Neuronal stem cell (in vitro differentiated cells): ENCODE measurements at regions not wholly inside any gene's neighbourhood (a gene's known extent, or its start where the extent isn't known, plus 50 kb on each side); places are given as distances from the start of the nearest gene placed in this dataset.

Source experiments
- DNase-seq: peaks from one replicate; pipeline ENCODE4 v3.0.0-alpha.2; 2013; ENCODE audit warnings: low spot score
- H2AFZ ChIP-seq: one replicate; pipeline ENCODE4 v1.6.1; 2013; ENCODE audit warnings: mild to moderate bottlenecking, low read length, inconsistent platforms
- H2AK5ac ChIP-seq: 2 replicates; pipeline ENCODE4 v1.6.1; 2013; ENCODE audit warnings: low read depth, mild to moderate bottlenecking, inconsistent platforms, low read length, moderate library complexity, mixed read lengths
- H2BK120ac ChIP-seq: 2 replicates; pipeline ENCODE4 v1.6.1; 2013; ENCODE audit warnings: low read depth, mild to moderate bottlenecking, inconsistent platforms, low read length, moderate library complexity, mixed read lengths
- H2BK12ac ChIP-seq: one replicate; pipeline ENCODE4 v1.6.1; 2013; ENCODE audit warnings: low read length, inconsistent platforms
- H2BK15ac ChIP-seq: 2 replicates; pipeline ENCODE4 v1.6.1; 2013; ENCODE audit warnings: mild to moderate bottlenecking, low read length, inconsistent platforms, mixed read lengths
- H2BK5ac ChIP-seq: one replicate; pipeline ENCODE4 v1.6.1; 2013; ENCODE audit warnings: inconsistent platforms, mild to moderate bottlenecking, low read length, moderate library complexity
- H3K14ac ChIP-seq: one replicate; pipeline ENCODE4 v1.6.1; 2013; ENCODE audit warnings: low read length, inconsistent platforms
- H3K18ac ChIP-seq: 2 replicates; pipeline ENCODE4 v1.6.1; 2013; ENCODE audit warnings: low read length, inconsistent platforms
- H3K23ac ChIP-seq: 2 replicates; pipeline ENCODE4 v1.6.1; 2013; ENCODE audit warnings: low read depth, mild to moderate bottlenecking, mixed read lengths, low read length, inconsistent platforms; ENCODE audit not compliant: poor library complexity
- H3K27ac ChIP-seq: replicated peaks from 3 replicates; pipeline ENCODE4 v1.5.1; 2013; ENCODE audit warnings: low read length, inconsistent platforms
- H3K27me3 ChIP-seq, 3 experiments: 2 replicates each; pipeline ENCODE4 v1.6.1; 2013; ENCODE audit warnings: low read length in 3 of 3, mild to moderate bottlenecking in 2 of 3, inconsistent platforms in 1 of 3, low read depth in 1 of 3, mixed read lengths in 1 of 3, moderate library complexity in 1 of 3; ENCODE audit not compliant: control insufficient read depth in 3 of 3, insufficient read depth in 3 of 3
- H3K36me3 ChIP-seq, 2 donors: replicated peaks in 1 of 2; 2 replicates each; pipeline ENCODE4 v1.6.1; 2013; ENCODE audit warnings: low read length in 2 of 2; ENCODE audit not compliant: control insufficient read depth in 2 of 2, insufficient read depth in 2 of 2
- H3K4ac ChIP-seq: 2 replicates; pipeline ENCODE4 v1.6.1; 2013; ENCODE audit warnings: inconsistent platforms, mild to moderate bottlenecking, low read length, moderate library complexity
- H3K4me1 ChIP-seq, 2 donors: 1 replicate in 1 of 2; 2 replicates in 1 of 2; pipeline ENCODE4 v1.6.1; 2013; ENCODE audit warnings: low read length in 2 of 2, low read depth in 1 of 2; ENCODE audit not compliant: control insufficient read depth in 2 of 2, insufficient read depth in 1 of 2
- H3K4me2 ChIP-seq: one replicate; pipeline ENCODE4 v1.6.1; 2013; ENCODE audit warnings: mild to moderate bottlenecking, low read length, inconsistent platforms; ENCODE audit not compliant: insufficient read depth, poor library complexity, severe bottlenecking
- H3K4me3 ChIP-seq, 2 donors: 2 replicates each; pipeline ENCODE4 v1.5.1; 2013; ENCODE audit warnings: low read length in 2 of 2, mild to moderate bottlenecking in 2 of 2, inconsistent platforms in 1 of 2, moderate library complexity in 1 of 2
- H3K79me1 ChIP-seq: one replicate; pipeline ENCODE4 v1.6.1; 2013; ENCODE audit warnings: low read depth, mild to moderate bottlenecking, inconsistent platforms, low read length, moderate library complexity
- H3K9ac ChIP-seq: one replicate; pipeline ENCODE4 v1.6.1; 2013; ENCODE audit warnings: mild to moderate bottlenecking, low read depth, low read length, inconsistent platforms; ENCODE audit not compliant: poor library complexity
- H3K9me3 ChIP-seq, 2 donors: replicated peaks in 1 of 2; 2 replicates each; pipeline versions ENCODE3 to v1.6.1; 2013; ENCODE audit warnings: low read length in 2 of 2, mild to moderate bottlenecking in 2 of 2, inconsistent platforms in 1 of 2, low read depth in 1 of 2, mixed read lengths in 1 of 2, moderate library complexity in 1 of 2; ENCODE audit not compliant: control insufficient read depth in 2 of 2, insufficient read depth in 1 of 2
- H4K8ac ChIP-seq: one replicate; pipeline ENCODE4 v1.6.1; 2013; ENCODE audit warnings: low read depth, mild to moderate bottlenecking, inconsistent platforms, low read length, moderate library complexity
- H4K91ac ChIP-seq: one replicate; pipeline ENCODE4 v1.6.1; 2013; ENCODE audit warnings: low read length, low read depth, mild to moderate bottlenecking, inconsistent platforms; ENCODE audit not compliant: poor library complexity
- whole genome bisulfite sequencing, 2 donors: extraction: QIAGEN DNeasy Blood & Tissue Kit; methylation state at CpG; one replicate each; pipeline ENCODE4 v1.1.7; 2013; ENCODE audit warnings: missing lambda C conversion rate in 2 of 2, mixed read lengths in 1 of 2; ENCODE audit not compliant: insufficient read length in 2 of 2, insufficient replicate concordance in 1 of 2; ENCODE audit errors: extremely low coverage in 2 of 2; 5-methylcytosine and 5-hydroxymethylcytosine counted together

DNA sequence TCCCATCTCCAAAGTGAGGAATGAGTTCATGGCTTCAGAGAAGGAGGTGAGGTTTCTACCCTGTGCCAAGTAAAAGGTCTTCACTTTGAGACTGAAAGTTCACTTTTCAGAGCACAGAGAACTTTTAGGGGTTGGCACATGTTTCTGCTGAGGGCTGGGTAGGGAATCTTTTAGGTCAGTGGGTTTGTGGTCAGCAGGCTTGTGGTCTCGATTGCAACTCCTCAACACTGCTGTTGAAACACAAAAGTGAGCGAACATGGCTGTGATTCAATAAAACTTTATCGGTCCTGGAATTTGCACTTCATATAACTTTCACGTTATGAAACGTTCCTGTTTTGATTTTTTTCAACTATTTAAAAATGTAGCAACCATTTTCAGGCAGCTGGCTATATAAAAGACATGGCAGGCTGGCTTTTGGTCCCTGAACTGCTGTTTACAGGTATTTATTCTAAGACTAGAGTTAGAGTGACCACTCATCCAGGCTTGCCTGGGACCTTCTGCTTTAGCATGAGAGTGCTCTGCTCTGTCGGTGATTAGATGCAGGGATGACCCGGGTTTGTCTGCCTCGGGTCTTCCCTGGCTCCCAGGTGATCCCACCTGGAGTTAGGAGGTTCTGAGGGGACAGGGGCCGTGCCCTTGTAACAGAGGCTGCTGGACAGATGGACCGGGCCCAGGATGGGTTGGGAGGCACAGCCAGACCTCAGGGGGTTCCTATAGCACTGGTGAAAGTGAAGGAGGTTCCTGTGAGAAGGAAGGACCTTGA is 62.7 kb upstream of the TAF1B start:
- Histone ChIP-seq H3K4ac (no peak overlapping the region), H2AK5ac (no peak overlapping the region), H4K91ac (no peak overlapping the region), H2BK120ac (no peak overlapping the region), H3K27ac (no peak overlapping the region), H2BK15ac (no peak overlapping the region), H3K9ac (no peak overlapping the region), H3K18ac (no peak overlapping the region), H3K4me1 (peaks cover 0 to 5% of the 10 kb centered on the region in 2 donors), H3K14ac (no peak overlapping the region), H2AFZ (no peak overlapping the region), H3K23ac (no peak overlapping the region), H4K8ac (no peak overlapping the region), H3K79me1 (no peaks in the 10 kb centered on the region), H2BK5ac (no peak overlapping the region), H2BK12ac (no peak overlapping the region), H3K4me2 (no peak overlapping the region), H3K36me3 (no peaks in the 10 kb centered on the region), H3K27me3 (peaks cover 0 to 5% (median 0%) of the 10 kb centered on the region in 3 experiments), H3K9me3 (no peaks in the 10 kb centered on the region), H3K4me3 (no peak overlapping the region)
- no CpG with 5 or more reads among the region's 10 CpGs for WGBS, 2 donors
- DNase-seq, result no peak

GRCh38 chr2:9781252-9781651 is 62.0 kb upstream of the TAF1B start:
- no peak overlapping the region for H3K4me3 ChIP-seq
- H3K4me2 ChIP-seq, result no peak overlapping the region
- H3K4ac ChIP-seq, result no peak overlapping the region
- no peak overlapping the region for H2BK120ac ChIP-seq
- H2BK12ac ChIP-seq, result no peak overlapping the region
- no peak overlapping the region for H3K27ac ChIP-seq
- no peaks in the 10 kb centered on the region for H3K36me3 ChIP-seq
- no peak overlapping the region for H2BK5ac ChIP-seq
- H2AK5ac ChIP-seq, result no peak overlapping the region
- no peak overlapping the region for H4K8ac ChIP-seq
- WGBS, 2 donors, result no CpG with 5 or more reads among the region's 9 CpGs
- no peak overlapping the region for H3K14ac ChIP-seq
- peaks cover 0 to 5% of the 10 kb centered on the region in 2 donors for H3K4me1 ChIP-seq
- no peak overlapping the region for H3K9ac ChIP-seq
- no peak overlapping the region for H3K18ac ChIP-seq
- no peak overlapping the region for H2BK15ac ChIP-seq
- peaks cover 0 to 2% (median 0%) of the 10 kb centered on the region in 3 experiments for H3K27me3 ChIP-seq
- no peak for DNase-seq
- H3K79me1 ChIP-seq, result no peaks in the 10 kb centered on the region
- H2AFZ ChIP-seq, result no peak overlapping the region
- H3K23ac ChIP-seq, result no peak overlapping the region
- H3K9me3 ChIP-seq, result no peaks in the 10 kb centered on the region
- no peak overlapping the region for H4K91ac ChIP-seq

DNA sequence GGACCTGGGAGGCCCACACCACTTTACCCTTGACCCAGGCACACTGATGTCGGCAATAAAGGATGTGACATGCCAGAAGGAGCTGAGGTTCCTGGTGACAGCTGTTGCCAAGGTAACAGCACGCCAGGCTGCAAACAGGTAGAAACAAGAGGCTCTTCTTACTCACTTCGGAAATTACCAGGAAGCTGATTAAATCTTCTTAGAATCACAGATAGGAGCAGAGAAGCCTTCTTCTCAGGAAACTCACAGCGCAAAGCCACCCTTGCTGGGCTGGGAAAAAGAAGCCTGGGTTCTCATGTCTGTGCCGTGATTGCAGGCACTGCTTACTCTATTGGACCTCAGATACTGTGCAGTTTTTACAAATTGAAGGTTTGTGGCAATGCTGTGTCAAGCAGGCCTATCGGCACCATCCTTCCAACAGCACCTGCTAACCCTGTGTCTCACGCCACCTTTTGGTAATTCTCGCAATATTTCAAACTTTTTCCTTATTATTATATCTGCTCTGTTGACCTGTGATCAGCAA is 61.0 kb upstream of the TAF1B start:
- H3K14ac ChIP-seq, result no peak overlapping the region
- no peaks in the 10 kb centered on the region for H3K79me1 ChIP-seq
- H3K9ac ChIP-seq, result no peak overlapping the region
- no peaks in the 10 kb centered on the region for H3K9me3 ChIP-seq
- no peak overlapping the region for H2AK5ac ChIP-seq
- DNase-seq, result no peak
- H3K4me1 ChIP-seq, result peaks cover 0 to 5% of the 10 kb centered on the region in 2 donors
- H3K4me2 ChIP-seq, result no peak overlapping the region
- no peak overlapping the region for H3K27ac ChIP-seq
- H3K27me3 ChIP-seq, result peaks cover 0 to 2% (median 0%) of the 10 kb centered on the region in 3 experiments
- H2BK120ac ChIP-seq, result no peak overlapping the region
- H4K8ac ChIP-seq, result no peak overlapping the region
- H2AFZ ChIP-seq, result no peak overlapping the region
- no peak overlapping the region for H3K4me3 ChIP-seq
- WGBS, 2 donors, result no CpG with 5 or more reads among the region's 8 CpGs
- no peak overlapping the region for H2BK15ac ChIP-seq
- no peak overlapping the region for H3K23ac ChIP-seq
- H3K36me3 ChIP-seq, result no peaks in the 10 kb centered on the region
- no peak overlapping the region for H2BK5ac ChIP-seq
- H3K18ac ChIP-seq, result no peak overlapping the region
- no peak overlapping the region for H4K91ac ChIP-seq
- no peak overlapping the region for H2BK12ac ChIP-seq
- no peak overlapping the region for H3K4ac ChIP-seq

GRCh38 chr2:9789371-9789770 is 53.9 kb upstream of the TAF1B start:
- H3K14ac ChIP-seq, result no peak overlapping the region
- H2AFZ ChIP-seq, result no peak overlapping the region
- no peak overlapping the region for H2BK5ac ChIP-seq
- H4K8ac ChIP-seq, result no peak overlapping the region
- no peak overlapping the region for H2BK12ac ChIP-seq
- WGBS, 2 donors, result no CpG with 5 or more reads among the region's 10 CpGs
- H4K91ac ChIP-seq, result no peak overlapping the region
- no peak overlapping the region for H2BK120ac ChIP-seq
- H3K4me3 ChIP-seq, result no peak overlapping the region
- no peak overlapping the region for H3K4me2 ChIP-seq
- no peak overlapping the region for H3K4ac ChIP-seq
- H3K27me3 ChIP-seq, result peaks cover 0 to 2% (median 0%) of the 10 kb centered on the region in 3 experiments
- H3K9ac ChIP-seq, result no peak overlapping the region
- H3K18ac ChIP-seq, result no peak overlapping the region
- no peaks in the 10 kb centered on the region for H3K79me1 ChIP-seq
- H2BK15ac ChIP-seq, result no peak overlapping the region
- no peaks in the 10 kb centered on the region for H3K9me3 ChIP-seq
- no peak for DNase-seq
- no peaks in the 10 kb centered on the region for H3K4me1 ChIP-seq
- H3K27ac ChIP-seq, result no peak overlapping the region
- H3K36me3 ChIP-seq, result no peaks in the 10 kb centered on the region
- H3K23ac ChIP-seq, result no peak overlapping the region
- H2AK5ac ChIP-seq, result no peak overlapping the region
